ENCODE measurements at regions not wholly inside any gene's neighbourhood (a gene's known extent, or its start where the extent isn't known, plus 50 kb on each side); places are given as distances from the start of the nearest gene placed in this dataset.

DNA sequence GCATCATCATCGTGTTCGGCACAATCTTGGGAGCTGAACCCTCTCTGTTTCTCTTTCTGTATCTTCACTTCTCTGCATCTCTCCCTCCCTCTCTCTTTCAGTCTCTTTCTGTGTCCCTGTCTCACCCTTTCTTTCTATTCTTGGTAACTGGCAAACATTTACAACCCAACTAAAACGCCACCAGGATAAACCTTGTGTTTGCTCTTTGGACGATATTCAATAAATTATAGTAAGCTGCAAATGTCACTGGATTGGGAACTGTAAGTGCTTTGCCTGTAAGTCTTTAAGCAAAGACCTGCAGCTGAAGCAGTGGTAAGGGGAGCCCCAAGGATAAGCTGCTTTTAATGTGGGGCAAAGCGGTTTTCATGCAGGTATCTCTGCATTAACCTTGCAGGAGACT lies 558.0 kb upstream of the MKI67 start:
- no peaks in the 10 kb centered on the region for H3K36me3 Mint-ChIP-seq (ENCODE audit: insufficient read depth)
- no peak overlapping the region for H3K4me3 Mint-ChIP-seq

DNA sequence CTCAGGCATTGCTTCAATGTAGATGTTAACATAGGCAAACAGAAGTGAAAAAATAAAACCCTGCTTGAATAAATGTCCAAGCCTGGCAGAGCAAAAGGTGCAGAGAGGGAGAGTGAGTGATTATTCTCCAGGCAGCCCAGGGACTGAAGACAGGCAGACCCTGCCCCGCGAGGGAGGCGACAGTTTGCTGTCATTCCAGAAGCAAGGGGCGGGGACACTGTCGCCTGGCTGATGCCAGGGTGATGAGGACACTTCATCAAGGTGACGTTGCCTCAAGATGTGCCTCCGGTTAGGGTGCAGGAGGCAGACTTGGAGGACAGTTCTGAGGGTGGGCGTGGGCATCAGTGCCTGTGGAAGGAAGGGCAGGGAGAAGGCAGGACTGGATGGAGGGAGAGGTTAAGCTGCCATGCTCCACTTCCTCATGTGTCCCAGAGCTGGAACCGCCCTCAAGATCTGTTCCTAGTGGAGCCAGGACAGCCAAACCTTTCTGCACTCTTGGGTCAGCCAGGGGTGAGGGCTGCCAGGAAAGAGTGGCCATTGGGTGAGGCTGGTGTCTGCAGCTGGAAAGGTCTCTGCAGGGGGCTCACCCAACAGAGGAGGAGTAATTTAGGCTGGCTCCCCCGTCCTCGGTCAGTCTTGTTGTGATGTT lies 560.5 kb upstream of the MKI67 start:
- H3K27me3 Mint-ChIP-seq, result no peaks in the 10 kb centered on the region
- ATAC-seq (replicated peaks) (no peak), DNase-seq (no peak)
- H3K4me1 Mint-ChIP-seq (ENCODE audit: low read depth in 2 of 2), result no peaks in the 10 kb centered on the region
- no peaks in the 10 kb centered on the region for H3K36me3 Mint-ChIP-seq (ENCODE audit: insufficient read depth)
- H3K9me3 Mint-ChIP-seq, result no peaks in the 10 kb centered on the region
- H3K27ac Mint-ChIP-seq, result no peak overlapping the region
- H3K4me3 Mint-ChIP-seq, result no peak overlapping the region

More for the DNA sequence above, 558.0 kb upstream of the MKI67 start:
- DNase-seq (no peak), ATAC-seq (replicated peaks) (no peak)
- H3K4me1 Mint-ChIP-seq (ENCODE audit: low read depth in 2 of 2), result no peaks in the 10 kb centered on the region
- H3K27me3 Mint-ChIP-seq, result peaks cover 0 to 2% of the 10 kb centered on the region in 2 donors
- no peak overlapping the region for H3K27ac Mint-ChIP-seq
- peaks cover 0 to 1% of the 10 kb centered on the region in 2 donors for H3K9me3 Mint-ChIP-seq

- no peak overlapping the region for H3K4me3 Mint-ChIP-seq
- no peaks in the 10 kb centered on the region for H3K36me3 Mint-ChIP-seq (ENCODE audit: insufficient read depth)
- H3K27ac Mint-ChIP-seq, result no peak overlapping the region
- no peaks in the 10 kb centered on the region for H3K9me3 Mint-ChIP-seq
- no peaks in the 10 kb centered on the region for H3K27me3 Mint-ChIP-seq
- H3K4me1 Mint-ChIP-seq (ENCODE audit: low read depth in 2 of 2), result no peaks in the 10 kb centered on the region
- DNase-seq, result no peak
- ATAC-seq (replicated peaks), result no peak
These were observed 561.2 kb upstream of the MKI67 start for GRCh38 chr10:128687408-128687807.

DNA sequence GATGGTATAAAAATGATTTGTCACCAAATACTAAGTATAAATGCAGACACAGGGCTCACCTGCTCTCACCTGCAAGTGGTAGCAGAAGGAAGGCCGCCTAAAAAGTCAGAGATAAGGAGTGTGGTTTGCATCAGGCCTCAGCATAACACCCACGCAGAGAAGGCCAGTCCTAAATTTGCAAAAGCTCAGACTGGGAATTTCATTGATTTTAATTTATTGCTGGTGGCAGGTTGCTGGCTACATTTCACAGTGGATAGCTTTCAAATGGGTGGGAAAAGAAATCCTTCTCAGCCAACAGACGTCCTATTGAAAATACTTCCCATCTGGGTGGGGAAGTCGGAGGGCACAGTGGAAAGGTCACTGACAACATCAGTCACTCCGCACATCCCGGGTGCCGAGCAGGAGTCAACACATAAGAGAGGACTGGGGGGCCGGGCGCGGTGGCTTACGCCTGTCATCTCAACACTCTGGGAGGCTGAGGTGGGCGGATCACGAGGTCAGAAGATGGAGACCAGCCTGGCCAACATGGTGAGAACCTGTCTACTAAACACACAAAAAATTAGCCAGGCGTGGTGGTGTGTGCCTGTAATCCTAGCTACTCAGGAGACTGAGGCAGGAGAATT lies 561.8 kb upstream of the MKI67 start:
- no peak overlapping the region for H3K27ac Mint-ChIP-seq
- H3K9me3 Mint-ChIP-seq, result no peaks in the 10 kb centered on the region
- ATAC-seq (replicated peaks) (no peak), DNase-seq (no peak)
- no peaks in the 10 kb centered on the region for H3K36me3 Mint-ChIP-seq (ENCODE audit: insufficient read depth)
- H3K4me3 Mint-ChIP-seq, result no peak overlapping the region
- no peaks in the 10 kb centered on the region for H3K27me3 Mint-ChIP-seq
- H3K4me1 Mint-ChIP-seq (ENCODE audit: low read depth in 2 of 2), result no peaks in the 10 kb centered on the region

DNA sequence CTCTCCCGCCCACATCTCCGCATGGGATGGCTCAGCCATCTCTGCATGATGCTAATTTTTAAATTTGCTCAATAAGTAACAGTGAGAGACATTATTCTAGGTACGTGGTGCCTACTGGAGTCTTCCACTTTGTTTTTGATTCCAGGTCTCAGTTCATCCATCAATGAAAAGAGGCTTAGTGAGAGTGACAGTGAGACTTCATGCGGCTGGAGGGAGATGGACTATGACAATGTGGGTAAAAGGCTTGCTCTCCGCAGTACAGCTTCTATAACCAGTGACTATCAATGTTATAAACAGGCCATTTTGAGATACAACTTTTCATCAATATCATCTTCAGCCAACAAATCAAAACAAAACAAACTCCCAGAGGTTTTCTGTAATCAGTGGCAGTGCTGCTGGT lies 563.4 kb upstream of the MKI67 start:
- peaks cover 0 to 2% of the 10 kb centered on the region in 2 donors for H3K4me1 Mint-ChIP-seq (ENCODE audit: low read depth in 2 of 2)
- no peak overlapping the region for H3K4me3 Mint-ChIP-seq
- H3K27ac Mint-ChIP-seq, result no peak overlapping the region
- ATAC-seq (replicated peaks) (no peak), DNase-seq (no peak)
- H3K27me3 Mint-ChIP-seq, result no peaks in the 10 kb centered on the region
- no peaks in the 10 kb centered on the region for H3K9me3 Mint-ChIP-seq
- H3K36me3 Mint-ChIP-seq (ENCODE audit: insufficient read depth), result no peaks in the 10 kb centered on the region

GRCh38 chr10:128693493-128694131 lies 567.4 kb upstream of the MKI67 start:
- H3K4me1 Mint-ChIP-seq (ENCODE audit: low read depth in 2 of 2), result peaks cover 0 to 2% of the 10 kb centered on the region in 2 donors
- DNase-seq (no peak), ATAC-seq (replicated peaks) (no peak)
- H3K9me3 Mint-ChIP-seq, result no peaks in the 10 kb centered on the region
- no peaks in the 10 kb centered on the region for H3K36me3 Mint-ChIP-seq (ENCODE audit: insufficient read depth)
- no peak overlapping the region for H3K4me3 Mint-ChIP-seq
- no peak overlapping the region for H3K27ac Mint-ChIP-seq
- H3K27me3 Mint-ChIP-seq, result no peaks in the 10 kb centered on the region

GRCh38 chr10:128694168-128694850 lies 568.1 kb upstream of the MKI67 start:
- Mint-ChIP-seq H3K9me3 (no peaks in the 10 kb centered on the region), H3K36me3 (ENCODE audit: insufficient read depth) (no peaks in the 10 kb centered on the region), H3K27ac (no peak overlapping the region), H3K4me3 (no peak overlapping the region), H3K4me1 (ENCODE audit: low read depth in 2 of 2) (peaks cover 0 to 2% of the 10 kb centered on the region in 2 donors), H3K27me3 (no peaks in the 10 kb centered on the region)
- no peak for ATAC-seq (replicated peaks)
- DNase-seq, result no peak

DNA sequence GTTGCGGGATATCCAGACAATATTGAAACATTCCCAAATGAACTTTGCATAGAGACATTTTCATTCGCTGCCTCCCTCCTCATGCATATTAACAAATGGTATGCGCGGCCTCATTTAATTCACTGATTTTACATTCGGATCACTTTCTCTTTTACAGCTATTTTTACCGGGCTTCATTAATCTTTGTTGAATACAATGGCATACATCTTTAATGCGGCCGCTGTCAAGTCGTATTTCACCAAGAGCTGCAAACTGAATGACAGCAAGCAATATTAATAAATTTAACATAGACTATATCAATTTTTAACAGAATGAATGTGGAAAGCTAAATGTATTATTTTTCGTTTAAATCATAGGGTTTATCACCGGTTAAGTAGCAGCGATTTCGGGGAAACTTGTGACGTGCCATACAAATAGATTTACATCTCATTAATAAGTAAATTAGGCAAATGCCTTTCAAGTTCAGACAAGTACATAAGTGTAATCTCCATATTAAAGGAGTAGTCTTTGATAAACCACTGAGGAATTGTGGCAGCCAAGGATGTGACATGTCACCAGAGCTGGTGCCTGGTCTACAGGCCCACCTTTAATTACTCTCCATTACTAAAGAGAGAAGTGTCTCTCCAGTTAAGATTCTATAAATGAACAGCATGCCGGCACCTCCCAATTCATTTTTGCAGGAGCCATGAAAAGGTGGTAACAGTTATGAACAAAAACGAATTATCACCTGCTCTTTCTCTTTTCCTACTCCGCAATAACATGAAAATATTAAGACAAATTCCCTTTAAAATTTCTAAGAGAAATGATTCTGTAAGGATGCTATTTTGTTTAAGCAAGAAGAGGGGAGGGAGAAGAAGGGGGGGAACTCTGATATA lies 568.9 kb upstream of the MKI67 start:
- Mint-ChIP-seq H3K9me3 (no peaks in the 10 kb centered on the region), H3K27ac (no peak overlapping the region), H3K36me3 (ENCODE audit: insufficient read depth) (no peaks in the 10 kb centered on the region), H3K4me3 (no peak overlapping the region), H3K4me1 (ENCODE audit: low read depth in 2 of 2) (peaks cover 0 to 2% of the 10 kb centered on the region in 2 donors), H3K27me3 (no peaks in the 10 kb centered on the region)
- ATAC-seq (replicated peaks), result no peak
- DNase-seq, result no peak

DNA sequence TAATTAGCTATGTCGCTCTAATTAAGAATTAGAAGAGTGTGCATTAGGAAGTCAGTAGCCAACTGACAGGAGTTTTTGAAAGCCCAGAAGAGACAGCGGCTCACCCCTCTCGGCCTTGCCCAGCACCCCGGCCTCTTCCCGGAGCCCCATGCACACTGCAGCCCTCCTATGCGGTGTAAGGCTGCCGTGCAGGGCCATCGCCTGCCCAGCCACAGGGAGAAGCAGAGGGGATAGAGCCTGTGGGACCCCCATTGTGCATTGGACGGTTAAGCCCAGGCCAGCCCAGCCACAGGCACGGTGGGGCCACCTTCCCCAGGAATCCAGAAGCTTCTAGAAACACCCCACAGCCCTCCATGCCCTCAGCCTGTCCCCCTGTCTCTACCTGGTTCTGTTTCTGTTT lies 569.7 kb upstream of the MKI67 start:
- H3K27ac Mint-ChIP-seq, result no peak overlapping the region
- no peaks in the 10 kb centered on the region for H3K9me3 Mint-ChIP-seq
- H3K4me3 Mint-ChIP-seq, result no peak overlapping the region

GRCh38 chr10:128697437-128697836 lies 571.2 kb upstream of the MKI67 start:
- no peak overlapping the region for H3K4me3 Mint-ChIP-seq
- peaks cover 0 to 2% of the 10 kb centered on the region in 2 donors for H3K4me1 Mint-ChIP-seq (ENCODE audit: low read depth in 2 of 2)
- H3K36me3 Mint-ChIP-seq (ENCODE audit: insufficient read depth), result no peaks in the 10 kb centered on the region
- ATAC-seq (replicated peaks), result no peak
- no peak overlapping the region for H3K27ac Mint-ChIP-seq
- DNase-seq, result no peak
- H3K9me3 Mint-ChIP-seq, result no peaks in the 10 kb centered on the region
- H3K27me3 Mint-ChIP-seq, result no peaks in the 10 kb centered on the region

More for the DNA sequence above, 569.7 kb upstream of the MKI67 start:
- ATAC-seq (replicated peaks) (no peak), DNase-seq (no peak)
- Mint-ChIP-seq H3K36me3 (ENCODE audit: insufficient read depth) (no peaks in the 10 kb centered on the region), H3K27me3 (no peaks in the 10 kb centered on the region), H3K4me1 (ENCODE audit: low read depth in 2 of 2) (peaks cover 0 to 2% of the 10 kb centered on the region in 2 donors)

DNA sequence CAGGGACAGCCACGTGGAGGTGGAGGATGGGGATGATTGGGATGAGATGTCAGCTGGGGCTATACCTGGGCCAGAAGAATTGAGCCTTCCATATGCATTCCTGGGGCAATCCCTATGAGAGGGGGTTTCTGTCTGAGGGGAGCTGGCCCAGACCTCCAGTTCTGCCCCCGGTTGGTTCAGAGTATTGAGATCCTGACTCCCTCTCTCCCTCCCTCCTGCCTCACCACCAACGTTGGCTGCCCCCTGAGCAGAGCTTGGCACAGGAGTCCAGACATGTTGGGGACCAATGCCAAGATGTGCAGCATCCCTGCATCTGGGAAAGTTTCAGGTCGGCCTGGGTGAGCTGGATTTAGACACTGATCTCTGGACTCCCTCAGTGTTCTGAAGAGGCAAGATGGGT lies 575.2 kb upstream of the MKI67 start:
- no peaks in the 10 kb centered on the region for H3K36me3 Mint-ChIP-seq (ENCODE audit: insufficient read depth)
- no peaks in the 10 kb centered on the region for H3K9me3 Mint-ChIP-seq
- H3K4me3 Mint-ChIP-seq, result no peak overlapping the region

DNA sequence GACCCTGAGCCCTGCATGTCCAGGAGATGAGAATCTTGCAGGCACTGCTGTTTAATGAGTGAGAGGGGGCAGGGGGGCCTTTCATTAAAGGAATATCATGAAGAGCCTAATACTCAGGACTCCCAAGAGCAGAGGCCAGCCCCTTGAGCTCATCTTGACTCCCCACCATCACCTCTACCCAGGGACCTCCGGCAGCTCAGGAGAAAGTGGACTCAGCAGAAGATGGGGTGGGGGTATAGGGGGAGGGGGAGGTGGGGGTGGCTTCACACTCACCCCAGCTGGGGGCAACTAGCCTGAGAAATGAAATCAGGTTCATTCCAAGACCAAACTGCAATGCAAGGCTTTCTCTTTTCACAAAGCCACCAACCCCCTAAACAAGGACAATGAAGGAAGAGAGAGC lies 575.6 kb upstream of the MKI67 start:
- ATAC-seq (replicated peaks), result no peak
- H3K27me3 Mint-ChIP-seq, result no peaks in the 10 kb centered on the region
- H3K4me1 Mint-ChIP-seq (ENCODE audit: low read depth in 2 of 2), result no peaks in the 10 kb centered on the region
- DNase-seq, result no peak
- H3K27ac Mint-ChIP-seq, result no peak overlapping the region
- peaks cover 0 to 2% of the 10 kb centered on the region in 2 donors for H3K9me3 Mint-ChIP-seq
- no peak overlapping the region for H3K4me3 Mint-ChIP-seq
- H3K36me3 Mint-ChIP-seq (ENCODE audit: insufficient read depth), result no peaks in the 10 kb centered on the region

More for the DNA sequence above, 575.2 kb upstream of the MKI67 start:
- ATAC-seq (replicated peaks) (no peak), DNase-seq (no peak)
- no peak overlapping the region for H3K27ac Mint-ChIP-seq
- H3K27me3 Mint-ChIP-seq, result no peaks in the 10 kb centered on the region
- no peaks in the 10 kb centered on the region for H3K4me1 Mint-ChIP-seq (ENCODE audit: low read depth in 2 of 2)

- no peaks in the 10 kb centered on the region for H3K36me3 Mint-ChIP-seq (ENCODE audit: insufficient read depth)
- no peaks in the 10 kb centered on the region for H3K27me3 Mint-ChIP-seq
- H3K4me1 Mint-ChIP-seq (ENCODE audit: low read depth in 2 of 2), result no peaks in the 10 kb centered on the region
- no peak for ATAC-seq (replicated peaks)
- no peak overlapping the region for H3K4me3 Mint-ChIP-seq
- DNase-seq, result no peak
- H3K9me3 Mint-ChIP-seq, result peaks cover 0 to 3% of the 10 kb centered on the region in 2 donors
- no peak overlapping the region for H3K27ac Mint-ChIP-seq
These were observed 578.5 kb upstream of the MKI67 start for GRCh38 chr10:128704716-128705115.

All from effector memory CD8-positive, alpha-beta T cell (primary cell).